ENCODE measurements at regions not wholly inside any gene's neighbourhood (a gene's known extent, or its start where the extent isn't known, plus 50 kb on each side); places are given as distances from the start of the nearest gene placed in this dataset.

- dilution Hi-C loops (cut with MboI; ENCODE audit: extremely low pct_ligation_motif_present, low sequenced_read_pairs), result no loop called here
These were observed 224.4 kb upstream of the RXFP2 start for GRCh38 chr13:31514932-31515331.

GRCh38 chr13:31515427-31515826 lies 223.9 kb upstream of the RXFP2 start:
- no peak overlapping the region for H3K27ac ChIP-seq (ENCODE audit: control insufficient read depth, insufficient read depth, low read length)
- H3K36me3 ChIP-seq (ENCODE audit: control insufficient read depth in 2 of 2, extremely low read depth in 1 of 2, insufficient read depth in 2 of 2, low read length in 2 of 2), result no peaks in the 10 kb centered on the region
- H3K4me1 ChIP-seq (ENCODE audit: control insufficient read depth, extremely low read depth, insufficient read depth, low read length), result no peaks in the 10 kb centered on the region
- FAIRE-seq, result no peak
- no peaks in the 10 kb centered on the region for H3K79me2 ChIP-seq (ENCODE audit: control insufficient read depth, insufficient read depth, low read length)
- no peak overlapping the region for H3K9ac ChIP-seq (ENCODE audit: control insufficient read depth, extremely low read depth, insufficient read depth, low read length)
- TF ChIP-seq CTCF (optimal IDR thresholded peaks at IDR 0.05 in 1 of 3, IDR thresholded peaks at IDR 0.05 in 1 of 3, conservative IDR thresholded peaks at IDR 0.05 in 1 of 3; ENCODE audit: extremely low read depth in 1 of 3, insufficient read depth in 2 of 3, low read length in 3 of 3), result no peak
- no peak for TF ChIP-seq EZH2 (IDR thresholded peaks at IDR 0.05; ENCODE audit: low read length)
- H3K4me3 ChIP-seq (ENCODE audit: control insufficient read depth in 2 of 3, extremely low read depth in 1 of 3, insufficient read depth in 2 of 3, low read depth in 1 of 3, low read length in 3 of 3), result no peak overlapping the region
- no peak for DNase-seq (ENCODE audit: low read depth, low spot score)
- H3K9me1 ChIP-seq (ENCODE audit: control insufficient read depth, extremely low read depth, insufficient read depth, low read length), result no peaks in the 10 kb centered on the region
- no peak overlapping the region for H3K4me2 ChIP-seq (ENCODE audit: control insufficient read depth, extremely low read depth, insufficient read depth, low read depth, low read length)
- no peaks in the 10 kb centered on the region for H4K20me1 ChIP-seq (ENCODE audit: control insufficient read depth, extremely low read depth, insufficient read depth, low read length)
- H3K27me3 ChIP-seq (ENCODE audit: control insufficient read depth, extremely low read depth, insufficient read depth, low read length), result no peaks in the 10 kb centered on the region
- H2AFZ ChIP-seq (ENCODE audit: control insufficient read depth, low read length), result no peak overlapping the region
- dilution Hi-C loops (cut with MboI; ENCODE audit: extremely low pct_ligation_motif_present, low sequenced_read_pairs), result no loop called here
- H3K9me3 ChIP-seq (ENCODE audit: control insufficient read depth, low read depth, low read length), result no peaks in the 10 kb centered on the region

More at GRCh38 chr13:31514932-31515331, 224.4 kb upstream of the RXFP2 start:
- H3K4me2 ChIP-seq (ENCODE audit: control insufficient read depth, extremely low read depth, insufficient read depth, low read depth, low read length), result no peak overlapping the region
- no peak for DNase-seq (ENCODE audit: low read depth, low spot score)
- no peaks in the 10 kb centered on the region for H3K9me1 ChIP-seq (ENCODE audit: control insufficient read depth, extremely low read depth, insufficient read depth, low read length)
- H3K27me3 ChIP-seq (ENCODE audit: control insufficient read depth, extremely low read depth, insufficient read depth, low read length), result no peaks in the 10 kb centered on the region
- H3K4me1 ChIP-seq (ENCODE audit: control insufficient read depth, extremely low read depth, insufficient read depth, low read length), result no peaks in the 10 kb centered on the region
- H3K36me3 ChIP-seq (ENCODE audit: control insufficient read depth in 2 of 2, extremely low read depth in 1 of 2, insufficient read depth in 2 of 2, low read length in 2 of 2), result no peaks in the 10 kb centered on the region
- TF ChIP-seq CTCF (optimal IDR thresholded peaks at IDR 0.05 in 1 of 3, IDR thresholded peaks at IDR 0.05 in 1 of 3, conservative IDR thresholded peaks at IDR 0.05 in 1 of 3; ENCODE audit: extremely low read depth in 1 of 3, insufficient read depth in 2 of 3, low read length in 3 of 3) (no peak), EZH2 (IDR thresholded peaks at IDR 0.05; ENCODE audit: low read length) (no peak)
- H3K9me3 ChIP-seq (ENCODE audit: control insufficient read depth, low read depth, low read length), result no peaks in the 10 kb centered on the region
- H3K4me3 ChIP-seq (ENCODE audit: control insufficient read depth in 2 of 3, extremely low read depth in 1 of 3, insufficient read depth in 2 of 3, low read depth in 1 of 3, low read length in 3 of 3), result no peak overlapping the region
- H2AFZ ChIP-seq (ENCODE audit: control insufficient read depth, low read length), result no peak overlapping the region
- H3K9ac ChIP-seq (ENCODE audit: control insufficient read depth, extremely low read depth, insufficient read depth, low read length), result no peak overlapping the region
- FAIRE-seq, result no peak
- H3K27ac ChIP-seq (ENCODE audit: control insufficient read depth, insufficient read depth, low read length), result no peak overlapping the region
- no peaks in the 10 kb centered on the region for H3K79me2 ChIP-seq (ENCODE audit: control insufficient read depth, insufficient read depth, low read length)
- H4K20me1 ChIP-seq (ENCODE audit: control insufficient read depth, extremely low read depth, insufficient read depth, low read length), result no peaks in the 10 kb centered on the region

Measured in keratinocyte (primary cell).